Epithelial cell of esophagus (primary cell): ENCODE measurements at regions not wholly inside any gene's neighbourhood (a gene's known extent, or its start where the extent isn't known, plus 50 kb on each side); places are given as distances from the start of the nearest gene placed in this dataset.

Source experiments
- DNase-seq: peaks from one replicate; pipeline ENCODE4 v3.0.0; 2010; ENCODE audit warnings: low read depth
- H3K4me3 ChIP-seq: 2 replicates; pipeline ENCODE4 v1.5.1; 2011; ENCODE audit warnings: mild to moderate bottlenecking, low read length, control low read depth
- TF ChIP-seq, protein P1 (sequence below): IDR thresholded peaks from 2 replicates; pipeline ENCODE4 v1.5.1; 2011; ENCODE audit warnings: low read depth, mild to moderate bottlenecking, low read length, control low read depth, inconsistent platforms; ENCODE audit not compliant: insufficient read depth; ENCODE audit errors: missing control alignments

DNA sequence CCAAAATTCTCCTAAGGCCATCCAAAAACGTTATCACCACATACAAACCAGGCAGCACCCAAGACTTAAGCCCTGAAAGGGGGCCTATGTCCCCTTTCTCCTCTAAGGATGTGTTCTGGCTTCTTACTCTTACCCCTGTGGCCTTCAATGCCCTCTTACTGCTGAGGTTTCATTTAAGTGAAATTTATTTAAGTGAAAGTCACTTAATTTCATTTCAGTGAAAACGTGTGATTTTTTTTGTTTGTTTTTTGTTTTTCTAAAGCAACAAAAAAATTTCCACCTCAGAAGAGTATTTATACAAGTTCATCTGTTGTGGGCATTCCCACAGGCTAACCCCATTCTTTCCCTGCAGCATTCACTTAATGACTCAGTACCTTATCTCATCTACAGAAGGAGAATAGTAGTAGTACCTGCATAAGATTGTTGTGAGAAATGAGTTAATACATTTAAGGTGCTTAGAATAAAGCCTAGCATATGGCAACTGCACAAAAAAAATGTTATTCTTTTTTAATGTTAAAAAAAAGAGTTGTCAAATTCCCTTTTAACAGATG, 220.6 kb downstream of the CHRM3 start:
- no peak overlapping the region for H3K4me3 ChIP-seq
- TF ChIP-seq, protein P1, sequence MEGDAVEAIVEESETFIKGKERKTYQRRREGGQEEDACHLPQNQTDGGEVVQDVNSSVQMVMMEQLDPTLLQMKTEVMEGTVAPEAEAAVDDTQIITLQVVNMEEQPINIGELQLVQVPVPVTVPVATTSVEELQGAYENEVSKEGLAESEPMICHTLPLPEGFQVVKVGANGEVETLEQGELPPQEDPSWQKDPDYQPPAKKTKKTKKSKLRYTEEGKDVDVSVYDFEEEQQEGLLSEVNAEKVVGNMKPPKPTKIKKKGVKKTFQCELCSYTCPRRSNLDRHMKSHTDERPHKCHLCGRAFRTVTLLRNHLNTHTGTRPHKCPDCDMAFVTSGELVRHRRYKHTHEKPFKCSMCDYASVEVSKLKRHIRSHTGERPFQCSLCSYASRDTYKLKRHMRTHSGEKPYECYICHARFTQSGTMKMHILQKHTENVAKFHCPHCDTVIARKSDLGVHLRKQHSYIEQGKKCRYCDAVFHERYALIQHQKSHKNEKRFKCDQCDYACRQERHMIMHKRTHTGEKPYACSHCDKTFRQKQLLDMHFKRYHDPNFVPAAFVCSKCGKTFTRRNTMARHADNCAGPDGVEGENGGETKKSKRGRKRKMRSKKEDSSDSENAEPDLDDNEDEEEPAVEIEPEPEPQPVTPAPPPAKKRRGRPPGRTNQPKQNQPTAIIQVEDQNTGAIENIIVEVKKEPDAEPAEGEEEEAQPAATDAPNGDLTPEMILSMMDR = no peak
- no peak for DNase-seq

DNA sequence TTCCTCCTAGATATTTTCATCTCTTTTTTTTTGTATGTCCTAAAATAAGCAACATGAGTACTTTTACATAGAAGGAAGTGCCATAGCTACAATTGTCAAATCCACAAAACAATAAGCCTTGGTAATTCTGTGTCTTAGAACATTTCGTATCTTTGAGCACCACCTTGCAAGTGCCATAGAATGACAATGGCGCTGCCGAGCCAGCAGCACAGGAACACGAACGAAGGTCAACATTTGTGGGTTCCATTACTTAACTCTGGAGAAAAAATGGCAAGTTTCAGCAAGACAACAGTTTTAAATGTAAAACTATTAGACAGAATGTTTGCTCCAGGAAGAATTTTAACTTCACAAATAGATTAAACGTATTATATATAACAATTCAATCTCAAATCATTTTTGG, 222.1 kb downstream of the CHRM3 start:
- no peak for DNase-seq
- TF ChIP-seq, protein P1 = no peak

DNA sequence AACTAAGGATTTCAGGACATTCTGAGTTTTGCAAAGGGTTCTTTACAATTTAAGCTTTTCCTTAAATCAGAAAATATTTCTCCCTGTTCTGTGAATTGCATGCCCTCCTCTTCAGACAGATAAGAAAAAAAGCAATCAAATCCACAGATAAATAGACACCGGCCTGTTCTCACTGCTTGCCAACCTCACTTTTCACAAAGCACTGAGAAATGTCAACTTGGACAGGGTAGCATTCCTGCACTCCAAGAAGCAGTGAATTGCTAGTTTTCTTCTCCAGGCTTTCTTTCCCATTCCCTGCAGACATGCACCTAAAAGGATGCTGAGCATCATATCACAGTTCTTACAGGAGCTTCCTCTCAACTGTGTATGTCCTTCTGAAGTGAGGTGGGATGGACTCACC, 226.0 kb downstream of the CHRM3 start:
- TF ChIP-seq, protein P1 = no peak
- H3K4me3 ChIP-seq = no peak overlapping the region
- no peak for DNase-seq

More for the DNA sequence above, 222.1 kb downstream of the CHRM3 start:
- no peak overlapping the region for H3K4me3 ChIP-seq

DNA sequence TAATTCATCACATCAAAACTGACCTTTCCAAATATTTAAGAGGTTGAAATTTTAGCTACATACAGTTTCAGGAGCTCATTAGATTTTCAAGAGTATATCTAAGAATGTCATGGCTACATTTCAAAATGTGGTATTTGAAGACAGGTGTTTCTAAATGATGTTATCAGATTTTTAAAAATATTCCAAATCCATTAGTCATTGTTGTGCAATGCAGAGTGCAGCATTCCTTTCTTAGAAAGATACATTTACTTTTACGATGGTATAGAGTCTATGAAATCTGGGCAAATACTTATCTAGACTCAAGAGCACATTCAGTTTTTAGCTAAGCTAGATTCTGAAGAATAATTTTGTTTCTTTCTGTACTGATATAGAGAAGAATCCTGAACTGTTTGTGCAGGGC, 230.3 kb downstream of the CHRM3 start:
- DNase-seq = no peak
- TF ChIP-seq, protein P1 = no peak
- H3K4me3 ChIP-seq = no peak overlapping the region

DNA sequence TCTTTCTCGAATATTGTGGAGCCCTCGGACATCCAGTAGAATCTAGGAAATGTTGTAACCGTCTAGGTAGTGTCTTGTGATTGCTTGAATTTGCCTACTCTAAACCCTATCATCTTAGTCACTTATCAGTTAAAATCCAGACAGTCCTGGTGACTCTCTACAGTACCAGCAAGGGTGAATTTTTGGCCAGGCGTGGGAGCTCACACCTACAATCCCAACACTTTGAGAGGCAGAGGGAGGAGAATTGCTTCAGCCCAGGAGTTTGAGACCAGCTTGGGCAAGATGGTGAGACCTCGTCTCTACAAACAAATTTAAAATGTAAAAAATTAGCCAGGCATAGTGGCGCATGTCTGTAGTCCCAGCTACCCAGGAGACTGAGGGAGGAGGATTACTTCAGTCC, 230.9 kb downstream of the CHRM3 start:
- no peak overlapping the region for H3K4me3 ChIP-seq
- no peak for DNase-seq
- TF ChIP-seq, protein P1 = no peak

DNA sequence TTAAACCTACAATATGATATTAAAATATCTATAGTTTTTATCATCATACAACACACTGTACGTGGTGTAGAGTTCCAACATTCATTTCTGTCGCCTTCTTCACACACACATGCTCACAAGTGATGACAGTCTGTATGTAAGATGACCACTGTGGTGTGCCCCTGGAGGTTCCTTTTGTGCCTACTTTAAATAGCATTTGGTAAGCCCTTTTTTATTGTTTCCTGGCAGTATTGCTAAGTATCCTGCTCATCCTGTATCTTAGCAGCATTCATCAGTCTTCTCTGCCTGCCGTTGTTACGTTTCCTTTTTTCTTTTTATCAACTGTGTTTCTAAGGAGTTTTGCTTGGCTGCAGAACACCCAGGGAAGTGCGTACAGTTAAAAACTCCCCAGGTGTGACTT, 231.4 kb downstream of the CHRM3 start:
- no peak overlapping the region for H3K4me3 ChIP-seq
- TF ChIP-seq, protein P1 = no peak
- no peak for DNase-seq

DNA sequence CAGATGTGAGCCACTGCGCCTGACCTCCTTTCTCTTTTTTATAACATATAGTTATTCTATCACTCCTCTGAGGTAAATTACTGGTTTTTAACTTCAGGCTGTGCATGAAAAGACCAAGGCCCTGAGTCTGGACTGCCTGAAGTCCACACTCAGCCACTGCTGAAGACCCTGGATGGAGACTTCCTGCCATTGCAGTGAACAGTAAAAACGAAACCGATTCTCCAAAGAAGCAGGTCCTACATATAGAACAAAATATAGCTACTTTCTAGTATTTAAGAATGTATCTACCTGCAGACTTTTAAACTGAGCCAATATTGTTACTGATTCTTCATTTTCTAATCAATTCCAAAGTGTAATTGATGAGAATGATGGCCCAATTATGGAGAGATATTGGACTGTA, 232.8 kb downstream of the CHRM3 start:
- DNase-seq = no peak

More for the DNA sequence above, 232.8 kb downstream of the CHRM3 start:
- H3K4me3 ChIP-seq = no peak overlapping the region
- TF ChIP-seq, protein P1 = no peak
